ENCODE measurements at regions not wholly inside any gene's neighbourhood (a gene's known extent, or its start where the extent isn't known, plus 50 kb on each side); places are given as distances from the start of the nearest gene placed in this dataset.

DNA sequence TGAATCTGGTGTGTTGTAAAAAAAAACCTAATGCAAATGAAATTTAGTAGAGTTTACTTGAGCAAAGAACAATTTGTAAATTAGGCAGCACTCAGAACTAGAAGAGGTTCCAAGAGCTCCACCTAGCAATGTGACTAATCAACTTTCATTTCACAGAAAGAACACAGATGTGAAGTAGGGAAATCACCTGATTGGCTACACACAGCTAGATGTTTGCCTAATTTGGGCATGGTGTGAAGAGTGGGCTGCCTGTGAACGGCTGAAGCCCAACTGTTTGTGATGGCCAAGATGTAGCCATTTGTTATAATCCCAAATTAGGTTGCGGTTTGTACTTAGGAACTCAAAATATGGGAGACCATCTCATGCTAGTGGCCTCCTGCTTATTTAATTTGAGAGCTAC lies 724.4 kb upstream of the SLITRK5 start:
- DNase-seq (ENCODE audit: low read depth): no peak

DNA sequence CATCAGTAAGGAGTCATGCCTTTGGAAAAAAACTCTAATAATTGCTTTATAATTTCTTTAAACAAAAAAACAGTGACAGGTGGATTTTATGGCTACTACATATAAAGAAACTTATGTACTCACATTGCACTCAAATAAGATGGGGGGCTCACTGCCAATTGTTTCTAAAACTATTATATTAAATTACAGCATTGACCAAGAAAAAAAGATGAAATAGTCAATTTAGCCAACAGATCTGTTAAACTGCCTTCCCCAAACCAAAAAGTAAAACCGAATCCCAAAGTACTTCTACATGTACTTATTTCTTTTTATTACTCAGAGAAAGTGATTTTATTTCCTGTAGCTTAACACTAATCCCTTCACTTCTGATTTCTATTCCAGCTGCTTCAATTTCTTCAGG lies 716.8 kb upstream of the SLITRK5 start:
- no peak for DNase-seq (ENCODE audit: low read depth)

- DNase-seq (ENCODE audit: low read depth): no peak
Observed at GRCh38 chr13:86960876-86961275, 710.3 kb upstream of the SLITRK5 start.

DNA sequence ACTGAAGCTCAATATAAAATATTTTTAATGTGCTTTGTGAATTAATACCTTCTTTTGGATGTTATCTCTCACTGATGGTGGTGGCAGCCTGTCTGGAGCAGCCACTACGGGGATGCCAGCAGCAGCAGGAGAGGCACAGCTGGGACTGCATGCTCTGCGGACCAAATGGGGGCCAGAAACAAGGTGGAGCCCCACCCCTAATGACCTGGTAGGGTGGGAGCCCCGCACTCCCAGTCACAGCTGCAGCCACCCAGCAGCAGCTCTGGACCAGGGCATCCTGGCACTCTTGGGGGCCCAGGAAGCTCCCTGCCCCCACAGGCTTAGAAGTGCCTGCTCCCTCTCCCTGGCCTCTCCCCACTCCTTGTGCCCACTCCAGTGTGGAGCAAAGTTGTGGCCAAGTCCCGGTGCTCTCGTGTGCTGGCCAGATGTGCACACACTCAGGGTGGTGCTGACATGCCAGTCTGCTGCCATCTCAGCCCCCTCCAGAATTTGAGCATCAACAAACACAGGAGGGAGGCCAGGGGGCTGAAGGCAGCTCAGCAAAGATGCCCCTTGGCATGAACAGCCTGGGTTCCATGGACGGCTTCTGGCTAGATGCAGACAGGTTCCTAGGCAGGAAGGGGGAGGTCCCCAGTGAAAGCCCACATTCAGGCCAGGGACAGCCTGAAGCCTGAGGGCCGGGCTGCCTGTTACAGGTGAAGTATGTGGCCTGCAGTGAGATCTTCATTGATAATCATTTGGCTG lies 696.7 kb upstream of the SLITRK5 start:
- DNase-seq (ENCODE audit: low read depth): no peak

GRCh38 chr13:86974995-86975328 lies 696.2 kb upstream of the SLITRK5 start:
- DNase-seq (ENCODE audit: low read depth): no peak

GRCh38 chr13:86976521-86977324 lies 694.4 kb upstream of the SLITRK5 start:
- DNase-seq (ENCODE audit: low read depth): no peak

DNA sequence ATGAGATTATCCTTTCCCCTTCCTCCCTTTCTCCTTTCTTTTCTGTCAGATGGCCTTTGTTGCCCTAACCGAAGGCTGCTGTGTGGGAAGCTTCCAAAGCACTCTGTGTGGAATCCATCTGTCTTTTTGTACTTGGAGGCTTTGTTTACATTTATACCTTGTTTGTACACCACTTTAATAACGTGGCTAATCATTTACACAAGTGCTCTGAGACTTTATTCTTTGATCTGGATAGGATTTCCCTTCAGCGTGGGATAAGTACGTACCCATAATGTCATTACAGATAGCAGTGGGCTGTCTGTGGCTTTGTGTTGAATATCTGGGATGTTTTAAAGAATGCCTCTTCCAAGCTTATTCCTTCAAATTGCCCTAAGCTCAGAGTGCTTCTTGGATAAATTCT lies 684.7 kb upstream of the SLITRK5 start:
- no peak for DNase-seq (ENCODE audit: low read depth)

DNA sequence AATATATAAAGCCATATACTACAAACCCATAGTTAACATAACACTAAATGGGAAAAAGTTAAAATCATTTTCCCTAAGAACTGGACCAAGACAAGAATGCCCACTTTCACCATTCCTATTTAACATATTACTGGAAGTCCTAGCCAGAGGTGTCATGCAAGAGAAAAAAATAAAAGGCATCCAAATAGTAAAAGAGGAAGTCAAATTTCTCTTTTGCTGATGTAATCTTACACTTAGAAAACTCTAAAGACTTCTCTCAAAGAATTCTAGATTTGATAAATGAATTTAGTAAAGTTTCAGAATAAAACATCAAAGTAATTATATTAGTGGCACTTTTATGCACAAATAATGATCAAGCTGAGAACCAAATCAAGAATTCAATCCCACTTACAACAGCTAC lies 678.9 kb upstream of the SLITRK5 start:
- no peak for DNase-seq (ENCODE audit: low read depth)

DNA sequence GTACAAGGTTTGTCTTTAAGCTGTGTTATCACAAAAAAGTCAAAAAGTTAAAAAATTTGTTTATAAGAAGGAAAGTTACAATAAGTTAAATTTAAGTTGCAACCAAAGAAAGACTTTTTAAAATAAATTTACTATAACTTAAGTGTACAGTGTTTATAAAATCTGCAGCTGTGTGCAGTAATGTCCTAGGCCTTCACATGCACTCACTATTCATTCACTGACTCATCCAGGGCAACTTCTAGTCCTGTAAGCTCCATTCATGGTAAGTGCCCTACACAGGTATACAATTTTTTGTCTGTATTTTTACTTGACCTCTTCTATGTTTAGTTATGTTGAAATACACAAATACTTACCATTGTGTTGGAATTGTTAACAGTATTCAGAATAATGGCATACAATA lies 667.9 kb upstream of the SLITRK5 start:
- DNase-seq (ENCODE audit: low read depth): no peak

DNA sequence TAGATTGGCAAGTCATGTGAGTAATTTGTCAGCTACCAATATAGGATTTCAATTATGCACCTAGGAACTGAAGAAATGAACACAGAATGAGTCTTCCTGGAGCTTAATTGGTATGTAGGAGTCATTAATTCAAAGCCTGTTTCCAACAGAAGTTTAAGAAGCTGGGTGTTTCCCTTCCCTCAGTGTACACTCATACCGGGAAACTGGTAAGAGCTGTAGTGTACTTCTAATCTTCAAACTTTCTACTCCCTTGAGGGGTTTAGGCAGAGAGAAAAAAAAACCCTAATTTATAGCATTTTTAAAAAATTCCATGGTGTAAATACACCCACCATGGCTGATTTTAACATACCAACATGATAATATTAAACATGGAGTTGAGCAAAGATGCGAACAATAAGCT lies 665.7 kb upstream of the SLITRK5 start:
- DNase-seq (ENCODE audit: low read depth): no peak

- no peak for DNase-seq (ENCODE audit: low read depth)
Observed at GRCh38 chr13:87035526-87035925, 635.6 kb upstream of the SLITRK5 start.

GRCh38 chr13:87042946-87043345 lies 628.2 kb upstream of the SLITRK5 start:
- no peak for DNase-seq (ENCODE audit: low read depth)

DNA sequence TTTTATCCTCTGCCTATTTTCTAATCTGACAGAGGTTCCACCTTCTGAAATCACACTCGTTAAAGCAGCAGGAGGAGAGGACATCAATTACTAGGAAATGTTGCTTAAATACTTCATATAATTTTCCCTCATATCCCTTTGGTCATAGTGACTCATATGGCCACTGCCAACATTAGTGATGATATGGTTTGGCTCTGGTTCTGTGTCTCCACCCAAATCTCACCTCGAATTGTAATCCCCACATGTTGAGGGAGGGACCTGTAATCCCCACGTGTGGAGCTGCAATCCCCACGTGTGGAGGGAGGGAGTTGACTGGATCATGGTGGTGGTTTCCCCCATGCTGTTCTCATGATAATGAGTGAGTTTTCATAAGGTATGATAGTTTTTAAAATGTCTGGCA lies 618.4 kb upstream of the SLITRK5 start:
- DNase-seq (ENCODE audit: low read depth): no peak

DNA sequence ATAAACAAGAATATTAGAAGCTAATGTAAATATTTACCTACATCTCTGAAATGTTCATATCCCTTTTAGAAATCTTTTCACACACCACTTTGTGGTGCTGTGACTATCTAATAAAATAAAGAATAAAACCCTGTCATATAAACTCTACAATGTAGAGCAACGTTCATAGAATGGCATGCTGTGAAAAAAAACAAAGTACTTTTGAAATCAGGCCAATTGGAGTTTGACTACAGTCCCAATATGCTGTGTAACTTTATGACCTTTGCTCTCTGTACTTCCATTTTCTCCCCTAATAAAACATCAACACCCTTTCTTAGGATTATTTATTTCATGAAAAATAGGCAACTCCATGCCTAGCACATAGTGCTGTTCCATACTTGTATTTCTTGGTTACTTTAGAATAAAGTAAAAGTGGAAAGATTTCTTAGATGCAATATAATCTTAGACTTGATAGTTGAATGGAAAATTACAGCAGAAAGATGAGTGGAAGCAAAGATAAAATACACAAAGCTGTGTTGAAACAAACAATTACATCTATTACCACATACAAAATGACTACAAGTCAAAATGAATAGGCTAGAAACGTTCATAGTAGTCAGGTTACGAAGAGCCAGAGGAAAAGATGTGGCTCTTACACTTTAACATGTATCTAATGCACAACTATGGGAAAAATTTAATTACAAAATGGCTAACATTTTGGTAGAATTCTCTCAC lies 613.2 kb upstream of the SLITRK5 start:
- DNase-seq (ENCODE audit: low read depth): no peak

- no peak for DNase-seq (ENCODE audit: low read depth)
Observed at GRCh38 chr13:87058786-87059329, 612.3 kb upstream of the SLITRK5 start.

GRCh38 chr13:87078947-87079795 lies 592.0 kb upstream of the SLITRK5 start:
- DNase-seq (ENCODE audit: low read depth): no peak

GRCh38 chr13:87080100-87080779 lies 590.9 kb upstream of the SLITRK5 start:
- no peak for DNase-seq (ENCODE audit: low read depth)

DNA sequence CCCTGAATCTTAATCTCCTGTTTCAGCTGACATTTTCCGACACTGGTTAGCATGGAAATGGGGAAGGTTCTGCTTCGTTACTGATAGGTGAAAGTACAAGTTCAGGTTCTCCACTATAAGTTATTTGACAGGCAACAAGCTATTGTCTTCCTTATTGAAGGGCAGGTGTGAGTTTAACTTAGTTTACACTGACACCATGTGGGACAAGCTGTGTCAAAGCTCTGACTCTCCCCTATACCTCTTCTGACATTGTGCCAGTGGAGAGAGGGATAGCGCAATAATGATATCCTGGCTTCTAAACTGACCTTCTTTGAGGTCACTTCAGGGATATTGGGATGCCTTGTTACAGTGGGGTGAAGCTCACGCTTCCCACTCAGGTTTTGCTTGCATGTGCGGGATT lies 587.0 kb upstream of the SLITRK5 start:
- DNase-seq (ENCODE audit: low read depth): no peak

- DNase-seq (ENCODE audit: low read depth): no peak
Observed at GRCh38 chr13:87087741-87088140, 583.4 kb upstream of the SLITRK5 start.

DNA sequence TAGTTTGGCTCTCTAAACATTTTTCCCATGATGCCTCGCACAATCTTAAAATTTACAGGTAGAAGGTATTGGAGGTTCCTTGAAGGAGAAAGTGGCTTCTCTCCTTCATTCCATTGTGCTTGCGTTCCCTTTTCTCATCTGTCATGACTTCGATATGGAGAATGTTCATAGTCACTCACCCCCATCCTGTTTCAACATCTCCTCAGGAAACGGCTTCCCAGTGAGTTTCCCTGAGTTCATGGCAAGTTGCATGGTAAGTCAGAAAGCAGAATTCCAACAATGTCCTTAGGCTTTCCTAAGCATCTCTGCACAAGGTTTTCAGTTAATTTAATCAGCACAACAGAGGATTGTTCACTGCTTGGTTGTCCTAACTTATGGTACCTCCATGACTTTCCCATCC lies 581.8 kb upstream of the SLITRK5 start:
- DNase-seq (ENCODE audit: low read depth): no peak

DNA sequence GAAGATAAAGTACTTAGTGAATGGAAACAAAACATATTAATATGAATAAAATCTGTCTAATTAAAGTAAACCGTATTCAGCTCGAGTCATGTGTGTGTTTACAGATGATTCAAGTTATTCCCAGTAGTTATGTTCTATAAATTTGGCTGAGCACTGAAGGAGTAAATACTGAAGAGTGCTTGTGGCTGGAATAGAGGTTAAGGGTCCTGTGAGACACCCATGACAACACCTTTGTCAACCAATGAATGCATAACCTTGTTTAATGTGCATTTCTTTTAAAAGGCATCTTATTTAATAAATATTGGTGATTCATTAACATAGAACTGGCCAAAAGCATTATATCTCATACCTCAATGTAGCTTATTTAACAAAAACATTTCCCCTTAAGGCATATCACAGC lies 577.8 kb upstream of the SLITRK5 start:
- no peak for DNase-seq (ENCODE audit: low read depth)

All from activated T-cell treated with anti-CD3 and anti-CD28 coated beads for 48 hours (primary cell).